Transverse colon (tissue), 4 donors: ENCODE measurements at regions not wholly inside any gene's neighbourhood (a gene's known extent, or its start where the extent isn't known, plus 50 kb on each side); places are given as distances from the start of the nearest gene placed in this dataset.

Experiments used
- DNase-seq: peaks from one replicate; pipeline ENCODE4 v3.0.0-alpha.2; 2019
- H3K27ac ChIP-seq, 4 donors: fragments of 200-600 bp; sonication (generic); 2 replicates each; pipeline ENCODE4 v1.5.1; 2016 to 2018; ENCODE audit warnings: inconsistent platforms in 4 of 4
- H3K27me3 ChIP-seq: fragments of 200-600 bp; sonication (generic); 2 replicates; pipeline ENCODE4 v1.5.1; 2017; ENCODE audit warnings: inconsistent platforms
- H3K36me3 ChIP-seq, 4 donors: fragments of 200-600 bp; sonication (generic); 2 replicates each; pipeline ENCODE4 v1.5.1; 2017 to 2019; ENCODE audit warnings: inconsistent platforms in 4 of 4
- H3K4me1 ChIP-seq, 4 donors: fragments of 200-600 bp; sonication (generic); 2 replicates each; pipeline ENCODE4 v1.5.1; 2017 to 2020; ENCODE audit warnings: inconsistent platforms in 4 of 4
- H3K4me3 ChIP-seq, 4 donors: fragments of 200-600 bp; sonication (generic); 1 replicate in 1 of 4; 2 replicates in 3 of 4; pipeline versions ENCODE4 v1.5.1 to v1.6.1; 2017 to 2019; ENCODE audit warnings: inconsistent platforms in 4 of 4
- H3K9me3 ChIP-seq, 2 donors: fragments of 200-600 bp; sonication (generic); 2 replicates each; pipeline ENCODE4 v1.5.1; 2017 to 2019; ENCODE audit warnings: inconsistent platforms in 2 of 2
- CTCF ChIP-seq, 5 experiments: fragments of 200-600 bp in 3 of 5; fragments of 450-650 bp in 2 of 5; sonication (generic) in 3 of 5; IDR thresholded peaks; 1 replicate in 2 of 5; 2 replicates in 3 of 5; pipeline ENCODE4 v1.5.1; 2016 to 2017; ENCODE audit warnings: antibody characterized with exemption in 5 of 5, inconsistent platforms in 3 of 5, mild to moderate bottlenecking in 2 of 5, moderate library complexity in 1 of 5
- EP300 ChIP-seq: sonication (generic); formaldehyde crosslinking; IDR thresholded peaks from one replicate; pipeline ENCODE4 v1.6.1; 2017; ENCODE audit warnings: antibody characterized with exemption, low read depth
- POLR2A ChIP-seq: fragments of 450-650 bp; IDR thresholded peaks from one replicate; pipeline ENCODE4 v1.6.1; 2016; ENCODE audit warnings: antibody characterized with exemption, mild to moderate bottlenecking, moderate library complexity
- POLR2AphosphoS5 ChIP-seq, 3 donors: sonication (generic); formaldehyde crosslinking; IDR thresholded peaks; one replicate each; pipeline ENCODE4 v1.6.1; 2016; ENCODE audit warnings: antibody characterized with exemption in 3 of 3
- WGBS, 2 donors: methylation state at CpG; one replicate each; pipeline ENCODE4 v1.1.5; 2018; ENCODE audit warnings: low coverage in 1 of 2; 5-methylcytosine and 5-hydroxymethylcytosine counted together
- in situ Hi-C, 4 donors: fragments of 200-750 bp; cut with MboI; loops; one replicate each; pipeline versions ENCODE4 v1.15.0 to v1.15.1; 2017; ENCODE audit warnings: low sequenced_read_pairs in 3 of 4, low pct_ligation_motif_present in 1 of 4, low pct_unique_long_range_greater_than_20kb in 1 of 4
- intact Hi-C: fragments of 100-400 bp; cut with DNase I; formaldehyde crosslinking; loops from one replicate; pipeline ENCODE4 v1.15.1; 2023; ENCODE audit warnings: low total_unique reads

GRCh38 chr9:113646946-113647914, 183.7 kb downstream of the RGS3 start:
- H3K27me3 ChIP-seq = no peaks in the 10 kb centered on the region
- 82% methylated on average over 10 of the region's 10 CpGs; no CpG with 5 or more reads in 1 of the 2 donors for WGBS, 2 donors
- in situ Hi-C loops = no loop called here
- intact Hi-C loops = no loop called here
- H3K27ac ChIP-seq = no peak overlapping the region
- H3K36me3 ChIP-seq = no peaks in the 10 kb centered on the region
- peaks cover 0 to 4% (median 0%) of the 10 kb centered on the region in 4 donors for H3K4me1 ChIP-seq
- H3K4me3 ChIP-seq = no peak overlapping the region
- no peaks in the 10 kb centered on the region for H3K9me3 ChIP-seq
- no peak for TF ChIP-seq POLR2AphosphoS5 (IDR thresholded peaks at IDR 0.05)
- TF ChIP-seq CTCF (IDR thresholded peaks at IDR 0.05) = no peak
- TF ChIP-seq EP300 = no peak
- TF ChIP-seq POLR2A = no peak
- no peak for DNase-seq

GRCh38 chr9:113648048-113648447, 184.5 kb downstream of the RGS3 start:
- H3K27ac ChIP-seq = peak overlapping the region in 1 of 4 donors; percentile 47
- no peaks in the 10 kb centered on the region for H3K27me3 ChIP-seq
- 89% methylated on average over 2 of the region's 2 CpGs; no CpG with 5 or more reads in 1 of the 2 donors for WGBS, 2 donors
- peaks cover 0 to 4% (median 0%) of the 10 kb centered on the region in 4 donors for H3K4me1 ChIP-seq
- intact Hi-C loops (loop anchor here (2.0 kb wide), 1 partner anchor 67 kb away; no protein-coding TSS in a partner anchor), in situ Hi-C loops (no loop called here)
- H3K9me3 ChIP-seq = no peaks in the 10 kb centered on the region
- no peak for TF ChIP-seq POLR2AphosphoS5 (IDR thresholded peaks at IDR 0.05)
- no peak for TF ChIP-seq EP300
- no peak for TF ChIP-seq CTCF (IDR thresholded peaks at IDR 0.05)
- no peak for TF ChIP-seq POLR2A
- DNase-seq = no peak
- no peaks in the 10 kb centered on the region for H3K36me3 ChIP-seq
- no peak overlapping the region for H3K4me3 ChIP-seq

- WGBS, 2 donors = 90% methylated on average over 7 of the region's 7 CpGs; no CpG with 5 or more reads in 1 of the 2 donors
- no peaks in the 10 kb centered on the region for H3K9me3 ChIP-seq
- no peaks in the 10 kb centered on the region for H3K27me3 ChIP-seq
- TF ChIP-seq EP300 (no peak), POLR2AphosphoS5 (IDR thresholded peaks at IDR 0.05) (no peak), CTCF (IDR thresholded peaks at IDR 0.05) (no peak), POLR2A (no peak)
- in situ Hi-C loops = no loop called here
- no peaks in the 10 kb centered on the region for H3K36me3 ChIP-seq
- peak overlapping the region in 3 of 4 donors; percentile 39 to 52 (median 47) for H3K27ac ChIP-seq
- peaks cover 0 to 4% (median 0%) of the 10 kb centered on the region in 4 donors for H3K4me1 ChIP-seq
- DNase-seq = no peak
- no peak overlapping the region for H3K4me3 ChIP-seq
- intact Hi-C loops = loop anchor here (2.0 kb wide), 1 partner anchor 68 kb away; no protein-coding TSS in a partner anchor
Observed at GRCh38 chr9:113648586-113648985, 185.1 kb downstream of the RGS3 start.

- in situ Hi-C loops (no loop called here), intact Hi-C loops (loop anchor here (2.0 kb wide), 1 partner anchor 68 kb away; no protein-coding TSS in a partner anchor)
- DNase-seq = peak; percentile 34
- Histone ChIP-seq H3K9me3 (no peaks in the 10 kb centered on the region), H3K27ac (peak overlapping the region in 3 of 4 donors; percentile 39 to 52 (median 47)), H3K36me3 (no peaks in the 10 kb centered on the region), H3K4me1 (peaks cover 0 to 4% (median 0%) of the 10 kb centered on the region in 4 donors), H3K4me3 (no peak overlapping the region), H3K27me3 (no peaks in the 10 kb centered on the region)
- TF ChIP-seq POLR2AphosphoS5 (IDR thresholded peaks at IDR 0.05) (peak in 2 of 3 donors; percentile 23 to 43), POLR2A (no peak)
- 62% methylated on average over 8 of the region's 11 CpGs; no CpG with 5 or more reads in 1 of the 2 donors for WGBS, 2 donors
Observed at GRCh38 chr9:113649054-113649453, 185.5 kb downstream of the RGS3 start.
